RWPE1 (cell line): ENCODE measurements at regions not wholly inside any gene's neighbourhood (a gene's known extent, or its start where the extent isn't known, plus 50 kb on each side); places are given as distances from the start of the nearest gene placed in this dataset.

Experiments used
- CTCF ChIA-PET: fragments of 350-600 bp; sonication (Branson Sonifier 250); formaldehyde crosslinking; extraction: SDS; loops from one replicate; lab custom pipeline; 2021; lab: Yijun Ruan, JAX
- POLR2A ChIA-PET: fragments of 400-600 bp; formaldehyde crosslinking; extraction: SDS; loops from one replicate; lab custom pipeline; 2020; ENCODE audit warnings: antibody characterized with exemption; ENCODE audit not compliant: low non-redundant PET; lab: Yijun Ruan, JAX
- DNase-seq: peaks from one replicate; pipeline ENCODE4 v3.0.0; 2012; ENCODE audit warnings: low spot score
- H3K27ac ChIP-seq: fragments of 450-650 bp; 2 replicates; pipeline ENCODE4 v1.5.1; 2017
- TF ChIP-seq, protein P1 (sequence below): fragments of 450-650 bp; conservative IDR thresholded peaks from 2 replicates; pipeline ENCODE4 v1.5.1; 2017; ENCODE audit warnings: low read depth, mild to moderate bottlenecking

- CTCF ChIA-PET, result no interaction called here
- no peak overlapping the region for H3K27ac ChIP-seq
- TF ChIP-seq, protein P1, sequence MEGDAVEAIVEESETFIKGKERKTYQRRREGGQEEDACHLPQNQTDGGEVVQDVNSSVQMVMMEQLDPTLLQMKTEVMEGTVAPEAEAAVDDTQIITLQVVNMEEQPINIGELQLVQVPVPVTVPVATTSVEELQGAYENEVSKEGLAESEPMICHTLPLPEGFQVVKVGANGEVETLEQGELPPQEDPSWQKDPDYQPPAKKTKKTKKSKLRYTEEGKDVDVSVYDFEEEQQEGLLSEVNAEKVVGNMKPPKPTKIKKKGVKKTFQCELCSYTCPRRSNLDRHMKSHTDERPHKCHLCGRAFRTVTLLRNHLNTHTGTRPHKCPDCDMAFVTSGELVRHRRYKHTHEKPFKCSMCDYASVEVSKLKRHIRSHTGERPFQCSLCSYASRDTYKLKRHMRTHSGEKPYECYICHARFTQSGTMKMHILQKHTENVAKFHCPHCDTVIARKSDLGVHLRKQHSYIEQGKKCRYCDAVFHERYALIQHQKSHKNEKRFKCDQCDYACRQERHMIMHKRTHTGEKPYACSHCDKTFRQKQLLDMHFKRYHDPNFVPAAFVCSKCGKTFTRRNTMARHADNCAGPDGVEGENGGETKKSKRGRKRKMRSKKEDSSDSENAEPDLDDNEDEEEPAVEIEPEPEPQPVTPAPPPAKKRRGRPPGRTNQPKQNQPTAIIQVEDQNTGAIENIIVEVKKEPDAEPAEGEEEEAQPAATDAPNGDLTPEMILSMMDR, result no peak
- no peak for DNase-seq
- POLR2A ChIA-PET, result no interaction called here
Measured at GRCh38 chr19:34588846-34589245, 88.1 kb downstream of the SCGB2B2 start.

DNA sequence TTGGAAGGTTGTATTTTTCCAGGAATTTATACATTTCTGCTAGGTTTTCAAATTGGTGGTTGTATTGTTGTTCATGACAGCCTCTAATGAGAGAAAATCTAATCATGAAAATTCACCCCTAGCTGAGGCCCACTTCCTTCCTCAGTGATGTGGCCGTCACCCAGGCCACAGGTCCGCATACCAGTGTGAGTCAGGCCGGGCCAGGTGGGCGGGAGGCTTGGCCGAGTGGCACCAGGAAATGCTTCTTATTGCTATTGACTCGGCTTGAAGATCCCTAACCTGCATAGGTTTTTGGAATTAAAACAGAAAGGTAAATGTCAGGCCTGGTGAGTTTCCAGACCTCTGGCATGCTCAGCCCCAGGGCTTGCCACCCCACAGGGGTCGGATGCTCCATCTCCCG, 88.7 kb downstream of the SCGB2B2 start:
- no peak overlapping the region for H3K27ac ChIP-seq
- ChIA-PET CTCF (no interaction called here), POLR2A (no interaction called here)
- TF ChIP-seq, protein P1, result no peak
- no peak for DNase-seq

- TF ChIP-seq, protein P1, result no peak
- DNase-seq, result no peak
- CTCF ChIA-PET, result interaction anchor here (0.8 kb wide), 1 partner anchor 22 kb away, joined by 3 read pairs; no protein-coding TSS in a partner anchor
- POLR2A ChIA-PET, result no interaction called here
- no peak overlapping the region for H3K27ac ChIP-seq
Measured at GRCh38 chr19:34580408-34580807, 96.6 kb downstream of the SCGB2B2 start.

DNA sequence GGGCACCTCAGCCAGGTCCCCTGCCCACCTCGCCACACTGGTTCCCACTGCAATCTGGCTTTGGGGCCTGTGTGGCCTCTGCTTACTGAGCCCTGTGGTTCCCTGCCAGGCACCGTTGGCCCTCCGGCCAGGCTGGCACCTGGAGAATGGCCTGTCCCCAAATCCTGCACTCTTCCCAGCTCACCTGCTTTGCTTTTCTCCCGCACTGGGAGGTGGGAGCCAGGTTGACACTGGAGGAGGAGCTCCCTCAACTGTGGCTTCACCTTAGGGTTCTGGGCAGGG, 97.0 kb downstream of the SCGB2B2 start:
- no peak for DNase-seq
- TF ChIP-seq, protein P1, result no peak
- POLR2A ChIA-PET, result no interaction called here
- CTCF ChIA-PET, result interaction anchor here (0.8 kb wide), 1 partner anchor 22 kb away, joined by 3 read pairs; no protein-coding TSS in a partner anchor
- no peak overlapping the region for H3K27ac ChIP-seq

GRCh38 chr19:34579281-34580054, 97.5 kb downstream of the SCGB2B2 start:
- ChIA-PET CTCF (no interaction called here), POLR2A (no interaction called here)
- TF ChIP-seq, protein P1, result no peak
- DNase-seq, result no peak
- H3K27ac ChIP-seq, result no peak overlapping the region

- no peak for DNase-seq
- no peak overlapping the region for H3K27ac ChIP-seq
- CTCF ChIA-PET, result no interaction called here
- TF ChIP-seq, protein P1, result no peak
- POLR2A ChIA-PET, result no interaction called here
Measured at GRCh38 chr19:34578751-34579150, 97.2 kb downstream of the WTIP start.
